Left cardiac atrium (tissue), 4 donors: ENCODE measurements at regions not wholly inside any gene's neighbourhood (a gene's known extent, or its start where the extent isn't known, plus 50 kb on each side); places are given as distances from the start of the nearest gene placed in this dataset.
A peak's percentile ranks its signal among the peaks of the same experiment; 100 is the strongest.

Experiments
- ATAC-seq, 2 donors: fragments of 200-7000 bp; cut with Tn5 transposase; one replicate each; pipeline ENCODE4 v1.9.1; 2020; ENCODE audit warnings: mild to moderate bottlenecking in 2 of 2, moderate library complexity in 2 of 2
- DNase-seq: peaks from one replicate; pipeline ENCODE4 v3.0.0-alpha.2; 2020
- intact Hi-C, 2 donors: fragments of 100-400 bp; cut with DNase I; formaldehyde crosslinking; loops; one replicate each; pipeline versions ENCODE4 v1.14.1 to v1.15.1; 2022 to 2023
- donor health status: DM: no; HTN: yes; CAD: no.
- donor health status: DM: no; HTN: yes; CAD: no; lungs with severe emphysema.
- donor health status: DM: yes; HTN: yes; CAD: no.
- donor health status: Dilated cardiomyopathy.

GRCh38 chr5:138651058-138651766 is 76.0 kb upstream of the HSPA9 start:
- DNase-seq = no peak
- intact Hi-C loops = no loop called here
- ATAC-seq = no peak

- DNase-seq (no peak), ATAC-seq (no peak)
- intact Hi-C loops = no loop called here
Measured at GRCh38 chr5:138650196-138650595, 75.0 kb upstream of the HSPA9 start.

GRCh38 chr5:138649775-138650174 is 74.6 kb upstream of the HSPA9 start:
- intact Hi-C loops = no loop called here
- no peak for DNase-seq
- ATAC-seq = peak in 1 of 2 donors; percentile 23

GRCh38 chr5:138649316-138649720 is 74.1 kb upstream of the HSPA9 start:
- ATAC-seq (peak in 1 of 2 donors; percentile 31), DNase-seq (no peak)
- intact Hi-C loops = no loop called here

- intact Hi-C loops = no loop called here
- no peak for ATAC-seq
Measured at GRCh38 chr5:138648841-138649240, 73.6 kb upstream of the HSPA9 start.

GRCh38 chr5:138647794-138648410 is 72.7 kb upstream of the HSPA9 start:
- intact Hi-C loops = no loop called here
- ATAC-seq = no peak
- DNase-seq = no peak

More at GRCh38 chr5:138648841-138649240, 73.6 kb upstream of the HSPA9 start:
- no peak for DNase-seq

- intact Hi-C loops = no loop called here
- no peak for ATAC-seq
- no peak for DNase-seq
Measured at GRCh38 chr5:138647261-138647788, 72.1 kb upstream of the HSPA9 start.

- ATAC-seq (no peak), DNase-seq (no peak)
- intact Hi-C loops = no loop called here
Measured at GRCh38 chr5:138646671-138647070, 71.5 kb upstream of the HSPA9 start.

- ATAC-seq (no peak), DNase-seq (no peak)
- intact Hi-C loops = no loop called here
Measured at GRCh38 chr5:138645778-138646575, 70.8 kb upstream of the HSPA9 start.

GRCh38 chr5:138643040-138643791 is 68.0 kb upstream of the HSPA9 start:
- DNase-seq (no peak), ATAC-seq (no peak)
- intact Hi-C loops = no loop called here

- intact Hi-C loops = no loop called here
- DNase-seq (peak; percentile 71), ATAC-seq (peak; percentile 61 to 74)
Measured at GRCh38 chr5:138641547-138642298, 66.5 kb upstream of the HSPA9 start.

GRCh38 chr5:138640646-138641254 is 65.5 kb upstream of the HSPA9 start:
- no peak for DNase-seq
- ATAC-seq = peak; percentile 45 to 65
- intact Hi-C loops = no loop called here

GRCh38 chr5:138640138-138640537 is 64.9 kb upstream of the HSPA9 start:
- DNase-seq = no peak
- intact Hi-C loops = no loop called here
- ATAC-seq = no peak

- intact Hi-C loops = no loop called here
- ATAC-seq (no peak), DNase-seq (no peak)
Measured at GRCh38 chr5:138639326-138639725, 64.1 kb upstream of the HSPA9 start.

- DNase-seq = no peak
- no peak for ATAC-seq
- intact Hi-C loops = no loop called here
Measured at GRCh38 chr5:138637256-138637655, 62.1 kb upstream of the HSPA9 start.

- no peak for ATAC-seq
- intact Hi-C loops = no loop called here
Measured at GRCh38 chr5:138636398-138636944, 61.3 kb upstream of the HSPA9 start.

GRCh38 chr5:138635708-138636107 is 60.5 kb upstream of the HSPA9 start:
- intact Hi-C loops = no loop called here
- DNase-seq (no peak), ATAC-seq (no peak)

More at GRCh38 chr5:138636398-138636944, 61.3 kb upstream of the HSPA9 start:
- no peak for DNase-seq

GRCh38 chr5:138635265-138635664 is 60.1 kb upstream of the HSPA9 start:
- intact Hi-C loops = no loop called here
- peak; percentile 16 to 67 for ATAC-seq

More at GRCh38 chr5:138635265-138635664, 60.1 kb upstream of the HSPA9 start:
- DNase-seq = no peak
